Left renal pelvis (tissue), 4 donors: ENCODE measurements at regions not wholly inside any gene's neighbourhood (a gene's known extent, or its start where the extent isn't known, plus 50 kb on each side); places are given as distances from the start of the nearest gene placed in this dataset.
"Not testable (repeated sequence)": the region's sequence is repeated elsewhere in the genome, so short reads cannot be mapped to it uniquely, and the experiment has no call there.

Experiments used
- DNase-seq, 4 donors: peaks; one replicate each; pipeline ENCODE4 v3.0.0-alpha.2; 2013; ENCODE audit warnings: low read depth in 4 of 4, low spot score in 3 of 4

DNA sequence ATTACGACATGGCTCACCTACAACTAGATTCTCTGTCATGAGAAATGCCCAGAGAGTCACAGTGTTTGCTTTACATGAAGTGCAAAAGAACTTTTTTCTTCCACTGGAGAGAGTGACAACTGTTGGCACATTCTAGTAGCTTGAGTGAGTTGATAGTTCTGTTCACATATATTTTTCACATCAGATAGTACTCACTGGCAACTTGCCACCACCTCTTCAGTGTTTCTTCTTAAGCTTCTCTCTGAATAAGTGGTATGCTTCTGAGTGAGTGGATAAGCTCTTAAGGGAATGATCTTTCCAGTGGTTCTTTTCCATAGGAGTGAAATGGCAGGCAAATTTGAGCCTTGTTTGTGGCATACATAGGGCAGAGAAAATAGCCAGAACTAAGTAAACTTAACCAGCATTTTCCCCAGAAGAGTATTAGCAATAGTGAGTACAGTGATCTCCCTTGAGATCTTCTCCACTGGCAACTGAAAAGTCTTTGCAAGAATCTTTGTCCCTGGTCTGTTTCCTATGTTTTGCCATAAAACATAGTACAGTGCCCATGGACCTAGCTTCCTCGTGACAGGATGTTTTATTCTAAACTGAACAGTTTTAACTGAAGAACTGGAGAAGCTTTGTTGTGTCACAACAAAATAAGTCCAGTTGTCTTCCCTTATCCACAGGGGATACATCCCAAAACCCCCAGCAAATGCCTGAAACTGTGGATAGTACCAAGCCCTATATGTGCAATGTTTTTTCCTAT lies 125.4 kb upstream of the CDK13 start:
- DNase-seq = no peak

DNA sequence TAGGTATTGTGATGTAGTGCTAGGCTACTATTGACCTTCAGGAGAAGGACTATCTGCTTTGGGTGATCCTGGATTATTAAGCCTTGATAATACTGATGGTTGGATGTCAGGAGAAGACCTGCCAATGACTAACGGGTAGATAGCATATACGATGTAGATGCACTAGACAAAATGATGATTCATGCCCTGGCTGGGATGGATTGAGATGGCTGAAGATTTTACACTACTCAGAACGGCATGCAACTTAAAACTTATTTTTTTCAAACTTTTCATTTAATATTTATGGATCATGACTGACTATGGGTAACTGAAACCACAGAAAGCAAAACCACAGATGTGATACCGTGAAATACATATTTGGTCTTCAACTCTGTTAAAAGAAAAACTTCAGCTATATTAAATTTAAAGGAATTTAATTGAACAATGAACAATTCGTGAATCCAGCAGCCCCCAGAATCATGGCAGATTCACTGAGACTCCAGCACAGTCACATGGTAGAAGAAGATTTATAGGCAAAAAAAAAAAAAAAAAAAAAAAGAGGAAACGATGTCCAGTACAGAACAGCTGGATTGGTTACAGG lies 124.6 kb upstream of the CDK13 start:
- DNase-seq = no peak

DNA sequence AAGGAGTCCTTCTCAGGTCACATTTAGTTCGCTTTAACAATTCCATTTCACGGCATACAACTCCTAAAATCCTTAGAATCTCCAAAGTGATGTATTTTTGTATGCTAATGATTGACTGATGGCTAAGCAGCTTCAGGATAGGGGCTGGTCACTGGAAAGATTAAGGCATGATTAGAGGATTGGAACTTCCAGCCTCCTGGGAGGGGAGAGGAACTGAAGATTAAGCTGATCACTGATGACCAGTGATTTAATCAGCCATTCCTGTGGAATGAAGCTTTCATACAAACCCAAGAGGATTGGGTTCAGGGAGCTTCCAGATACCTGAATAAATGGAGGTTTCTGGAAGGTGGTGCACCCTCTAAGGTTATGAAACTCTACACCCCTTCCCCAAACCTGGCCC lies 123.9 kb upstream of the CDK13 start:
- no peak for DNase-seq

DNA sequence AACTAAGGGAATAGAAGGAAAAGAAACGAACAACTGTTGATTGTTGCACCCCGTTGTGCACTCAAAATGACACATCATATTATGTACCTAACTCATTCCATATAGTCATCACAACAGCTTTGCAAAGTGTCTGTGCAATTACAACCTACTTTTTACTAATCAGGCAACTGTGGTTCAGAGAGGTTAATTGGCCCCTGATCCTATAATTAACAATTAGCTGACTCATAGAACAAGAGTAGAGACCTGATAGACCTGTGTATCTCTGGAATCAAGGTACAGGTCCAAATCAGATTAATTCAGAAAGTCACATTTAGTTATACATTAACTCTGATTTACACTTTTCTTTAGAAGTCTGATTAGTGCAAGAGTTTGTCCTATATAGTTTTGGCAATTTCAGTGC lies 122.5 kb upstream of the CDK13 start:
- no peak for DNase-seq

DNA sequence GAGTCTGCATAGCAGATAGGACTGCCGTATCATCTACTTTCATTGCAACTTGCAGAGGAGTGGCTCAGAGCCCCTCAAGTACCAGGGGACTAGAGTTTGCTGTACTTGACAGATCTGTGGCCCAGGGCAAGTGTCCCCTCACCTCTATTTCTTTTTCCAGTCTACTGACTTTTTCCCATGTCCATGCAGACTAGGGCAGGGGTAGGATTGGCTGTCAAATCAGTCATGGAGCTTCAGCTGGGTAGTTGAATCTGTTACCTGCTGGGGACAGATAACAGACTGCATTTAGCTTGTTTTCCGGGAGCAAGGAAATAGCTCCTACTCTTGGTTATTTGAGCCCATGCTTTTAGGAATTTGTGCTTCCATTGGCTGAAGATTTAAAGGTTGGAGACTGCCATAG lies 121.0 kb upstream of the CDK13 start:
- DNase-seq = no peak

DNA sequence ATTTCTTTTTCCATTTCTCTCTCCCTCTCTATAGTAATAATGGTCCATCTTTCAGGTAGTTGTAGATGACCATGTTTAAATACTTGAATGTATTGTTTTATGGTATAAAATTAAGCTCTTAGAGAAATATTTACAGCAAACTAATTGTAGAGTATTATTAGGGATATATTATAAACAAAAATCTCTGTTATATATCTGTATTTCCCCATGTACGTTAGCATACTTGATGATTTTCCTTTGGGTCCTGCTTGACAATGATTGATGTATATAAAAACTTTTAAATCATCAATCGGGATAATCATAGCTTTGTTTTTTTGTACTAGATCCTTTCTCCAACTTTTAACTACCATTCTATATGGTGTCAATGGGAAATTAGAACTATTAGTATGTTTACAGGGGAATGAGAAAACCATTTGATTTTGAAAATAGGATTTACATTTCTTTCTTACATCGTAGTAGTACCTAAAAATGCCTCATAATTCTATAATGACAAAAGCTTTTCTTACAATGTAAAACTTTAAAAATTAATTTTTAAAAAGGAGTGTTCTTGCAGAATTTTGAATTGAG lies 117.5 kb upstream of the CDK13 start:
- no peak for DNase-seq

DNA sequence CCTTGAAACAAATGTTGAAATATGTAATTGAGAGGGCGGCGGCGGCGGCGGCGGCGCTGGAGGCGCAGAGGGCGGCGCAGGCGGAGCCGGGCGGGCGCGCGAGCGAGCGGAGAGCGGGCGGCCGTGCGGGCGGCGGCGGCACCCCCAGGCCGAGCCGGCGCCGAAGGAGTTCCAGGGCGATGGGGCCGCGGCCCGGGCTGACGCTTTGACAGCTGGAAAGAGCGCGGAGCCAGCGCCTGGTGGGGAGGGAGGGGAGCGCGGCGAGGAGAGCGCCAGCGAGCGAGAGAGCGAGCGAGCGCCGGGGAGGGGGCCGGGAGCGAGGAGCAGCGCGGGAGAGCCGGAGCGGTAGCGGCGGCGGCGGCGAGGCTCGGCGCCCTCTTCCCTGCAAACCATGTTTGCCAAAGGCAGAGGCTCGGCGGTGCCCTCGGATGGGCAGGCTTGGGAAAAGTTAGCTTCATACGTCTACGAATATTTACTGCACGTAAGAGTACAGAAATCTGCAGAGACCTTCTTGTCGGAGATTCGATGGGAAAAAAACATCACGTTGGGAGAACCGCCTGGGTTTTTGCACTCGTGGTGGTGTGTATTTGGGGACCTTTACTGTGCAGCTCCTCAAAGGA lies 116.8 kb upstream of the CDK13 start:
- peak in 3 of 4 donors; percentile 12 to 26 (median 14) for DNase-seq

DNA sequence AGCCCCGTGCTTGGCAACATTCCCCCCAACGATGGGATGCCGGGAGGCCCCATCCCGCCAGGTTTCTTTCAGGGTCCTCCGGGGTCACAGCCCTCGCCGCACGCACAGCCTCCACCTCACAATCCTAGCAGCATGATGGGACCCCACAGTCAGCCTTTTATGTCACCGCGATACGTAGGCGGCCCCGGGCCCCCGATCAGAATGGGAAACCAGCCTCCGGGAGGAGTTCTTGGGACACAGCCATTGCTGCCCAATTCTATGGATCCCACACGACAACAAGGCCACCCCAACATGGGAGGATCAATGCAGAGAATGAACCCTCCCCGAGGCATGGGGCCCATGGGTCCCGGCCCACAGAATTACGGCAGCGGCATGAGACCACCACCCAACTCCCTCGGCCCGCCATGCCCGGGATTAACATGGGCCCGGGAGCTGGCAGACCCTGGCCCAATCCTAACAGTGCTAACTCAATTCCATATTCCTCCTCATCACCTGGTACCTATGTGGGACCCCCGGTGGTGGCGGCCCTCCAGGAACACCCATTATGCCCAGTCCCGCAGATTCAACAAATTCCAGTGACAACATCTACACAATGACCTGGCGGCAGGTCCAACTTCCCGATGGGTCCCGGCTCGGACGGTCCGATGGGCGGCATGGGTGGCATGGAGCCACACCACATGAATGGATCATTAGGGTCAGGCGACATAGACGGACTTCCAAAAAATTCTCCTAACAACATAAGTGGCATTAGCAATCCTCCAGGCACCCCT lies 116.0 kb upstream of the CDK13 start:
- not testable (repeated sequence) for DNase-seq

DNA sequence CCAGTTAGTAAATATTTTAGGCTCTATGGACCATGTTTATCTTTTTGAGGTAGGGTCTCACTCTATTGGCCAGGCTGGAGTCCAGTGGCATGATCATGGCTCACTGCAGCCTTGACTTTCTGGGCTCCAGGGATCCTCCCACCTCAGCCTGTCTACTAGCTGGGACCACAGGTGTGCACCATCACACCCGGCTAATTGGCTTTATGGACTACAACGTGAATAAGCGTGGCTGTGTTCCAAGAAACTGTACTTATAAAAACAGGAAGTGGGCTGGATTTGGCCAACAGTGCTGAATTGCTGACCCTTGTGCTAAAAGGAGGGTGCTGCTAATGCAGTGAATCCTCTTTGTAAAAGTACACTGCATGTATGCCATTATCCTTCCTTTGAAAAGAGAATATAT lies 111.7 kb upstream of the CDK13 start:
- DNase-seq = peak in 3 of 4 donors; percentile 12 to 22 (median 17)

DNA sequence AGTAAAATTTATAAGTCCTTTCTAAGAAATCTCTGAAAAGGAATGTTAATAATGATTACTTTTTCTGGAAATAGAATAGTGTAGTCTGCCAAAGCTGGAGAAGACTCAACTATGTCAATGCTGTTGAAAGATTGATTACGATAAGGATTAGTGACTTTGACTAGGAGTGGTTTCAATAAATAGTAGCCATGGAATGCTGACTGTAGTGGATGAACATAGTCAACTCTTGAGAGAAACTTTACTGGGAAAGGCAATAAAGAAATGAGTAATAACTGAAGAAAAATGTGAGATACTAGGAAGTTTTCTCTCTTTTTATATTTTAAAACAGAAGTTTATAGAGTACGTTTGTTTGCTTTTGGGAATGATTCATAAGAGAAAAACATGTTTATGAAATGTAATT lies 105.0 kb upstream of the CDK13 start:
- DNase-seq = no peak

DNA sequence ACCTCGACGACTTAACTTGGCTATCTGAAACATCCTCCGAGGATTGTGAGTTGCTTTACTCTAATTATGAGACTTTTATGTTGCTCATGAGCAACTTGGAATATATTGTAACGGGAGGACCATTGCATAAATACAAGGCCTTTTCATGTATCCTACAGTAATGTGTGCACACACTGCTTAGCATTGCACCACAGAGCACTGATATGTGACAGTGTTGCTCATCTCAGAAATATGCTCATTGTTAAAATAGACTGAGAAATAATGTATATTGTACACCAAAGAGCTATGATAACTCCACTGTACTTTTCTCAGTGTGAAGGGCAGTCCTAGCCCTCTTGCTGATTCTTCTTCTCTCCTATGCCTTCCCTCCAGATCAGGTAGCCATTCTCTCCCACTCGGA lies 102.8 kb upstream of the CDK13 start:
- no peak for DNase-seq

DNA sequence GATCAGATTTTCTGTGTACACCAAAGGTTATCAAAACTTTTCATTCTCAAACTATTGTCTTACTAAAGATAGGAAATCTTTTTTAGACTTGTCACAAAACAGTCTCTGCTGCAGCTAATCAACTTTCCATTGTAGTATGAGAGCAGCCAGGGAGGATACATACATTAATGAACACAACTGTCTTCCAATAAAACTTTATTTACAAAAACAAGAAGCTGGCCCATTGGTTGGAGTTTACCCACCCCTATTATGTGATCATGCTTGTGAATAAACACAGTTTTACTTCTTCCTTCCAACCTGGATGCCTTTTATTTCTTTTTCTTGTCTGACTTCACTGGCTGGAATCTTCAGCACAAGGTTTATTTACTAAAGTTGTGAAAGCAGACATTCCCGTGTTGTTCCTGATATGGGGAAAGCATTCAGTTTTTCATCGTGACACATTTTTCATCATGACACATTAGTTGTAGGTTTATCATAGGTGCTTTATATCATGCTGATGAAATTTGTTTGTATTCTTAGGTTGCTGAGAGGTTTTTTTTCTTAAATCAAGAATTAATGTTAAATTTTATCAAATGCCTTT lies 98.5 kb upstream of the CDK13 start:
- no peak for DNase-seq

DNA sequence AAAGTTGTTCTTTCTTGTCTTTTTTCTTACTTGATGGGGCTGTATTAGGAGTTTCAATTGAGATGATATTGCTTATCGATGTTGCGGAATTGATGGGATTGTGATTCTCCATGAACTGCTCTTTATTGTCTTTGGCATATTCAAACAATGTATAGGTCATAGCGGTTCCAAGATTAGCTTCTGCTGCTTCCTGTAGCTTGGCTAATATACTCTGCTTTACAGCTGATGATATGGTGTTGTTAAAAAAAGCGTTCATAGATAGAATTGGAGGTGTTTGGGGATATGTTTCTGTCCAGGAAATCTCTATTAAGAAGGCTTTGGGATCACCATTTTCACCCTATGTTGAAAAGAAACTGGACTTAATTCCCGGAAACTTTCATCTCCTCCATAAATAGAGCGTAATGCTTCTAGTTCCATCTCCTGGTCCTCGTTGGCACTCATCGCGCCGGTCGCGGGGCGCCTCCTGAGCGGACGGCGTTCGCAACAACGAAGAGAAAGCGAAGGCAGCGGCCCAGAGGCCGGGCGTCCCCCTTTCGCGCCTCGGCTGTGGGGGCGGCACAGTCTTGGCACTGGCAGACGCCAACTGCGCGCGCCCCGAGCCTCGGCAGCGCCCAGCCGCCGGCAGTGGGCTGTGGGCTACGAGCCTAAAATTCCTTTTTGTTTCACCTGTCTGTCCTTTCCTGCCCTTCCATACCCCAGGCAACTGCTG lies 95.3 kb upstream of the CDK13 start:
- DNase-seq = not testable (repeated sequence)

DNA sequence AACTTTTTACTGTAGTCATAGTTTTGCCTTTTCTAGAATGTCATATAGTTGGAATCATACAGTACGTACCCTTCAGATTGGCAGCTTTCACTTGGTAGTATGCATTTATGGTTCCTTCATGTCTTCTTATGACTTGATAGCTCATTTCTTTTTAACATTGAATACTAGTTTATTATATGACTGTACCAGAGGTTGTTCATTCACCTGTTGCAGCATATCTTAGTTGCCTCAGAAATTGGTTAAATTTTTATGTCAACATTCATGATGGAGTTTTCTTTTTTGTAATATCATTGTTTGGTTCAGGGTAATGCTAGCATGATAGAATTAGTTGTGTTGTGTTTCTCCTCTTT lies 94.8 kb upstream of the CDK13 start:
- DNase-seq = no peak

DNA sequence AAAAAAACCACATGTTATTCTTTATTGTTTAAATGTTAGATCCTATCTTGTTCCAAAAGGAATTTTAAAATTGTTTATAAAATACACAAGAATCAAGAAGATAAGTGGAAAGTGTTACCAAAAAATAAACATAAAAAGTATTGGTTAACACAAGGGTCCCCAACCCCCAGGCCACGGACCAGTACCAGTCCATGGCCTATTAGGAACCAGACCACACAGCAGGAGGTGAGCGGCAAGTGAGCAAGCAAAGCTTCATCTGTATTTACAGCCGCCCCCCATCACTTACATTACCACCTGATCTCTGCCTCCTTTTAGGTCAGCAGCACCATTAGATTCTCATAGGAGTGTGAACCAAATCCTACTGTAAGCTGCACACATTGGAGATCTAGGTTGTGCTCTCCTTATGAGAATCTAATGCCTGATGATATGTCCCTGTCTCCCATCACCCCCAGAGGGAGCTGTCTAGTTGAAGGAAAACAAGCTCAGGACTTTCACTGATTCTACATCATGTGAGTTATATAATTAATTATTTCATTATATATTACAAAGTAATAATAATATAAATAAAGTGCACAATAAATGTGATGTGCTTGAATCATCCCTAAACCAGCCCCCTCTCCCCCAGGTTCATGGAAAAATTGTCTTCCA lies 86.3 kb upstream of the CDK13 start:
- not testable (repeated sequence) for DNase-seq

DNA sequence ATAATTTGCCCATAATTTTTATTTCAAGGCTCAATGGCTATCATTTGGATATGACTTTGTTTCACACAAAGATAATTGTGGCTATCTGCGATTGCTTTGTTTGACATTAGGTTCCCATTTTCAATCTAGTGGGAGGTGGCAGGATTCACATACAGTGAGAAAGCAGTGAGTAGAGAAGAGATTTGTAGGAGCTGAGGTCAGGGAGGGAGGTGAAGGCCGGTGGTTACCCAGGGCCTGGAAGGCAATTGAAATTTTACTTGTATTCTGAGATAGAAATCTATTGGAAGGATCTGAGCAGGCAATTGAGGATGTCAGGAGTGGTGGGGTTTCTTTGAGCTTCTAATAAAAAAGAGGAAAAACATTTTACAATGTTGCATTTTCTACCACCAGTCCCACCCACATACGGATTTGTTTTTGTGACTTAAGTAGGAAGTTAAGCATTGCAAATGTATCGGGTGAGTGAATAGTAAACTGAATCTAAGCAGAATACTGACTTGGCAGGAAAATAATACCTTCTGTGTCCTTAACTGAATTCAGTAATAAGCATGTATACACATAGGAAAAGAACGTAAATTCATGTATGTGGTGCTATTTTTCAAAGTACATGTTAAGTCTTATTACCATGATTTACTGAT lies 80.1 kb upstream of the CDK13 start:
- DNase-seq = not testable (repeated sequence)

DNA sequence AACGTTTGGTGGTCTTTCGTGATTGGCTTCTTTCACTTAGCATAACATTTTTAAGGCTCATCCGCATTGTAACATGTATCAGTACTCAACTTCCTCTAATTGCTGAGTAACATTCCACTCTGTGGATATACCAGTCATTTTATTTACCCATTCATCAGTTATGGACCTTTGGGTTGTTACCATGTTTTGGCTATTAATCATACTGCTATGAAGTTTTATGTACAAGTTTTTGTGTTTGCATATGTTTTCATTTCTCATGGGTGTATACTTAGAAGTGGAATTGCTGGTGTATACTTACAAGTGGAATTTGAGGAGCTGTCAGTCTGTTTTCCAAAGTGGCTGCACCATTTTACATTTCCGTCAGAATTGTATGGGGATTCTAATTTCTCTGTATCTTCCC lies 78.4 kb upstream of the CDK13 start:
- not testable (repeated sequence) for DNase-seq

DNA sequence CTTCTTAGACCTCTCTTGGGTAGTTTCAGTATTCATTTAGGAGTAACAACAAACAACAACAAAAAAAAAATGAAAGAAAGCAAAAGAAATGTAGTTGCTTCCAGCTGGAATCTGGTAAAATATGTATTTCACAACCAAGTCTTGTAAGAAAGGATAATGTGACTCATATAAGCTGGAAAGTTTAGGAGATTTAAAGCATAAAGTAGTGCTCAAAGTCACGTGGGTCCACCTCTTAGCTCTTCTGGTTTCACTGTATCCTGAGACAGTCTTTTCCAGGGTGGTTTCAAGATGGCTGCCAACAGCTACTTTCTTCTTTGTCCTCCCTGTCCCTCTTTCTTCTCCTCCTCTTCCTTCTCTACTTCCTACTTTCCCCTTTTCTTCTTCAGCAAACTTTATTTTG lies 69.5 kb upstream of the CDK13 start:
- no peak for DNase-seq

DNA sequence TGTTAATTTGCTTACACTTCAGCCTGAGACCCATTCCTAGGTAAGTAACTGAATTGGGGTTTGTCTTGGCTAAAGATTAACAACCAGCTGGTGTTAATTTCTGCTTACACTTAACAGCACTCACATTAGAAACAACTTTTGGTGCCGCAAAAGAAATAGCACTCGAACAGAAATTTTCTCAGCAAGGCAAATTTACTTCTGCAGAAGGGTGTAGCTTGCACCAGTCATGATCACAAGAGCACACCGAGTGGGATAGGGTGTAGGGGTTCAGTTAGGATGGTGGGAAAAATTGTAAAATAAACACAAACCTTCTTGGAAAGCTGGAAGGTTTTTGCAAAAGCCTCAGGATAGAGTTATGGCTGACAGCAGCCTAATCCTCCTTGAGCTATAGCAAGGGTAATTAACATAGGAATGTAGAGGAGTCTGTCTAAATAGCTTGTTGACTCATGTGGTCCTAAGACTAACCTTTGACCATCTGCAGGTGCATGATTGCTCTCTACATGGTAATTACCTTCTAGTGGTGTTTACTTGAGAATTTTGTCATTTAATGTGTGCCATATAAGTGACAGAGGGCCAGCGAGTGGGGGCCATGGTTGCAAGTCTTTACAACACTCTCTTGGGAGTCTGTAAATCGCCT lies 67.8 kb upstream of the CDK13 start:
- no peak for DNase-seq
